ENCODE measurements at regions not wholly inside any gene's neighbourhood (a gene's known extent, or its start where the extent isn't known, plus 50 kb on each side); places are given as distances from the start of the nearest gene placed in this dataset.

GRCh38 chr20:24043294-24043693, 54.7 kb upstream of the GGTLC1 start:
- no peaks in the 10 kb centered on the region for H3K4me1 ChIP-seq
- H3K9me3 ChIP-seq: no peaks in the 10 kb centered on the region
- intact Hi-C loops (cut with DNase I): no loop called here
- H3K36me3 ChIP-seq: no peaks in the 10 kb centered on the region
- H3K4me3 ChIP-seq: no peak overlapping the region
- ATAC-seq: no peak
- 67 to 87% (median 83%) methylated on average over 1 of the region's 1 CpG for WGBS, 4 donors
- no peak for TF ChIP-seq CTCF (IDR thresholded peaks at IDR 0.05)
- no peak for TF ChIP-seq POLR2A (IDR thresholded peaks at IDR 0.05)
- DNase-seq: no peak
- H3K27ac ChIP-seq: no peak overlapping the region
- H3K27me3 ChIP-seq: no peaks in the 10 kb centered on the region

- WGBS, 4 donors: 76 to 79% (median 78%) methylated on average over 2 to 3 of the region's 3 CpGs
- Histone ChIP-seq H3K27ac (no peak overlapping the region), H3K4me3 (no peak overlapping the region), H3K27me3 (no peaks in the 10 kb centered on the region), H3K4me1 (no peaks in the 10 kb centered on the region), H3K9me3 (no peaks in the 10 kb centered on the region), H3K36me3 (no peaks in the 10 kb centered on the region)
- ATAC-seq (no peak), DNase-seq (no peak)
- intact Hi-C loops (cut with DNase I): no loop called here
- TF ChIP-seq CTCF (IDR thresholded peaks at IDR 0.05) (no peak), POLR2A (IDR thresholded peaks at IDR 0.05) (no peak)
Measured at GRCh38 chr20:24042646-24043045, 54.1 kb upstream of the GGTLC1 start.

GRCh38 chr20:24040896-24041459, 52.4 kb upstream of the GGTLC1 start:
- DNase-seq (no peak), ATAC-seq (no peak)
- no peaks in the 10 kb centered on the region for H3K9me3 ChIP-seq
- H3K27me3 ChIP-seq: no peaks in the 10 kb centered on the region
- H3K27ac ChIP-seq: no peak overlapping the region
- H3K36me3 ChIP-seq: no peaks in the 10 kb centered on the region
- no peaks in the 10 kb centered on the region for H3K4me1 ChIP-seq
- no peak for TF ChIP-seq CTCF (IDR thresholded peaks at IDR 0.05)
- TF ChIP-seq POLR2A (IDR thresholded peaks at IDR 0.05): no peak
- WGBS, 4 donors: 61 to 80% (median 67%) methylated on average over 1 of the region's 1 CpG
- intact Hi-C loops (cut with DNase I): no loop called here
- no peak overlapping the region for H3K4me3 ChIP-seq

GRCh38 chr20:24039196-24039595, 50.6 kb upstream of the GGTLC1 start:
- Histone ChIP-seq H3K27me3 (no peaks in the 10 kb centered on the region), H3K4me3 (no peak overlapping the region), H3K9me3 (no peaks in the 10 kb centered on the region), H3K36me3 (no peaks in the 10 kb centered on the region), H3K4me1 (no peaks in the 10 kb centered on the region), H3K27ac (no peak overlapping the region)
- DNase-seq (no peak), ATAC-seq (no peak)
- TF ChIP-seq POLR2A (IDR thresholded peaks at IDR 0.05) (no peak), CTCF (IDR thresholded peaks at IDR 0.05) (no peak)
- intact Hi-C loops (cut with DNase I): no loop called here
- WGBS, 4 donors: 81 to 100% (median 86%) methylated on average over 1 to 3 of the region's 3 CpGs

Measured in heart left ventricle (tissue), 16 donors.